Karpas-422 (cell line): ENCODE measurements at regions not wholly inside any gene's neighbourhood (a gene's known extent, or its start where the extent isn't known, plus 50 kb on each side); places are given as distances from the start of the nearest gene placed in this dataset.

Source experiments
- DNase-seq: peaks from one replicate; pipeline ENCODE4 v3.0.0-alpha.2; 2015
- H2AFZ ChIP-seq: fragments of 200-600 bp; sonication (generic); 2 replicates; pipeline ENCODE4 v1.6.1; 2014; ENCODE audit warnings: antibody characterized with exemption, low read length, mixed read lengths
- H3K27ac ChIP-seq: fragments of 200-600 bp; sonication (generic); 2 replicates; pipeline ENCODE4 v1.5.1; 2014; ENCODE audit warnings: mild to moderate bottlenecking, low read length, moderate library complexity
- H3K27me3 ChIP-seq: fragments of 200-600 bp; sonication (generic); 2 replicates; pipeline ENCODE4 v1.6.1; 2014; ENCODE audit warnings: low read length, mixed read lengths
- H3K36me3 ChIP-seq: fragments of 200-600 bp; sonication (generic); 2 replicates; pipeline ENCODE4 v1.6.1; 2014; ENCODE audit warnings: low read length, mixed read lengths; ENCODE audit not compliant: insufficient read depth
- H3K4me1 ChIP-seq: fragments of 200-600 bp; sonication (generic); 2 replicates; pipeline ENCODE4 v1.6.1; 2014; ENCODE audit warnings: mild to moderate bottlenecking, low read length, mixed read lengths
- H3K4me2 ChIP-seq: fragments of 200-600 bp; sonication (generic); 2 replicates; pipeline ENCODE4 v1.6.1; 2014; ENCODE audit warnings: low read length, low read depth, mild to moderate bottlenecking; ENCODE audit not compliant: poor library complexity, severe bottlenecking
- H3K4me3 ChIP-seq: fragments of 200-600 bp; sonication (generic); 2 replicates; pipeline ENCODE4 v1.5.1; 2014; ENCODE audit warnings: mild to moderate bottlenecking, antibody characterized with exemption, low read length, mixed read lengths
- H3K79me2 ChIP-seq: fragments of 200-600 bp; sonication (generic); 2 replicates; pipeline ENCODE4 v1.6.1; 2014; ENCODE audit warnings: mild to moderate bottlenecking, low read length, mixed read lengths
- H3K9ac ChIP-seq: fragments of 200-600 bp; sonication (generic); 2 replicates; pipeline ENCODE4 v1.6.0; 2014; ENCODE audit warnings: low read length
- H3K9me2 ChIP-seq: fragments of 200-600 bp; sonication (generic), shearing (Covaris generic); replicated peaks from 2 replicates; pipeline ENCODE4 v1.6.0; 2014; ENCODE audit warnings: mild to moderate bottlenecking, low read length, moderate library complexity; ENCODE audit not compliant: insufficient read depth
- H3K9me3 ChIP-seq: fragments of 300-700, 200-600 bp; sonication (generic); 2 replicates; pipeline ENCODE4 v1.6.1; 2014; ENCODE audit warnings: low read length, mixed read lengths
- H4K20me1 ChIP-seq: fragments of 200-600 bp; sonication (generic); 2 replicates; pipeline ENCODE4 v1.6.1; 2014; ENCODE audit warnings: mild to moderate bottlenecking, antibody characterized with exemption, low read length, low read depth; ENCODE audit not compliant: insufficient read depth

GRCh38 chr1:90386899-90387720, 330.0 kb downstream of the BARHL2 start:
- H2AFZ ChIP-seq: no peak overlapping the region
- no peaks in the 10 kb centered on the region for H3K36me3 ChIP-seq
- no peak overlapping the region for H3K9ac ChIP-seq
- H3K79me2 ChIP-seq: no peaks in the 10 kb centered on the region
- no peaks in the 10 kb centered on the region for H3K9me3 ChIP-seq
- no peaks in the 10 kb centered on the region for H3K4me1 ChIP-seq
- no peak overlapping the region for H3K4me3 ChIP-seq
- H3K9me2 ChIP-seq: no peaks in the 10 kb centered on the region
- H3K27me3 ChIP-seq: no peaks in the 10 kb centered on the region
- no peak overlapping the region for H3K27ac ChIP-seq
- DNase-seq: no peak
- H4K20me1 ChIP-seq: no peaks in the 10 kb centered on the region
- H3K4me2 ChIP-seq: no peak overlapping the region

- DNase-seq: no peak
- Histone ChIP-seq H2AFZ (no peak overlapping the region), H3K4me3 (no peak overlapping the region), H3K9ac (no peak overlapping the region), H3K4me2 (no peak overlapping the region), H3K79me2 (no peaks in the 10 kb centered on the region), H4K20me1 (no peaks in the 10 kb centered on the region), H3K27me3 (no peaks in the 10 kb centered on the region), H3K9me2 (no peaks in the 10 kb centered on the region), H3K9me3 (no peaks in the 10 kb centered on the region), H3K27ac (no peak overlapping the region), H3K4me1 (no peaks in the 10 kb centered on the region), H3K36me3 (no peaks in the 10 kb centered on the region)
Measured at GRCh38 chr1:90384193-90384592, 332.9 kb downstream of the BARHL2 start.

GRCh38 chr1:90382161-90382560, 334.9 kb downstream of the BARHL2 start:
- no peaks in the 10 kb centered on the region for H3K9me3 ChIP-seq

GRCh38 chr1:90381598-90381997, 335.5 kb downstream of the BARHL2 start:
- H3K36me3 ChIP-seq: no peaks in the 10 kb centered on the region
- no peak overlapping the region for H3K27ac ChIP-seq
- H3K9me2 ChIP-seq: no peaks in the 10 kb centered on the region
- no peaks in the 10 kb centered on the region for H3K4me1 ChIP-seq
- no peak for DNase-seq
- no peaks in the 10 kb centered on the region for H3K79me2 ChIP-seq
- H3K4me2 ChIP-seq: no peak overlapping the region
- no peak overlapping the region for H2AFZ ChIP-seq
- no peaks in the 10 kb centered on the region for H4K20me1 ChIP-seq
- no peaks in the 10 kb centered on the region for H3K27me3 ChIP-seq
- H3K9me3 ChIP-seq: no peaks in the 10 kb centered on the region
- no peak overlapping the region for H3K9ac ChIP-seq
- no peak overlapping the region for H3K4me3 ChIP-seq

More at GRCh38 chr1:90382161-90382560, 334.9 kb downstream of the BARHL2 start:
- no peak overlapping the region for H3K4me2 ChIP-seq
- no peaks in the 10 kb centered on the region for H4K20me1 ChIP-seq
- H3K4me1 ChIP-seq: no peaks in the 10 kb centered on the region
- DNase-seq: no peak
- no peak overlapping the region for H3K9ac ChIP-seq
- no peaks in the 10 kb centered on the region for H3K9me2 ChIP-seq
- H3K36me3 ChIP-seq: no peaks in the 10 kb centered on the region
- H3K27ac ChIP-seq: no peak overlapping the region
- no peaks in the 10 kb centered on the region for H3K79me2 ChIP-seq
- no peak overlapping the region for H3K4me3 ChIP-seq
- no peak overlapping the region for H2AFZ ChIP-seq
- no peaks in the 10 kb centered on the region for H3K27me3 ChIP-seq

- no peak for DNase-seq
- no peaks in the 10 kb centered on the region for H3K36me3 ChIP-seq
- H3K79me2 ChIP-seq: no peaks in the 10 kb centered on the region
- H3K4me2 ChIP-seq: no peak overlapping the region
- H3K9me3 ChIP-seq: no peaks in the 10 kb centered on the region
- H4K20me1 ChIP-seq: no peaks in the 10 kb centered on the region; the same call in 1 of the 2 replicates
- no peak overlapping the region for H3K9ac ChIP-seq
- no peaks in the 10 kb centered on the region for H3K27me3 ChIP-seq
- H2AFZ ChIP-seq: no peak overlapping the region
- no peaks in the 10 kb centered on the region for H3K9me2 ChIP-seq
- H3K27ac ChIP-seq: no peak overlapping the region
- no peaks in the 10 kb centered on the region for H3K4me1 ChIP-seq
- H3K4me3 ChIP-seq: no peak overlapping the region
Measured at GRCh38 chr1:90371448-90371813, 345.7 kb downstream of the BARHL2 start.

GRCh38 chr1:90370686-90371447, 346.2 kb downstream of the BARHL2 start:
- Histone ChIP-seq H2AFZ (no peak overlapping the region), H3K9me3 (no peaks in the 10 kb centered on the region), H3K79me2 (no peaks in the 10 kb centered on the region), H3K9ac (no peak overlapping the region), H3K9me2 (no peaks in the 10 kb centered on the region), H3K36me3 (no peaks in the 10 kb centered on the region), H3K27me3 (no peaks in the 10 kb centered on the region), H3K4me1 (no peaks in the 10 kb centered on the region), H3K27ac (no peak overlapping the region), H4K20me1 (no peaks in the 10 kb centered on the region; the same call in 1 of the 2 replicates), H3K4me2 (no peak overlapping the region), H3K4me3 (no peak overlapping the region)
- DNase-seq: no peak

GRCh38 chr1:90362163-90362562, 354.9 kb downstream of the BARHL2 start:
- Histone ChIP-seq H4K20me1 (no peaks in the 10 kb centered on the region), H2AFZ (no peak overlapping the region), H3K4me3 (no peak overlapping the region), H3K9ac (no peak overlapping the region), H3K27me3 (no peaks in the 10 kb centered on the region), H3K4me1 (no peaks in the 10 kb centered on the region), H3K9me2 (no peaks in the 10 kb centered on the region), H3K36me3 (no peaks in the 10 kb centered on the region), H3K4me2 (no peak overlapping the region), H3K9me3 (no peaks in the 10 kb centered on the region), H3K79me2 (no peaks in the 10 kb centered on the region), H3K27ac (no peak overlapping the region)
- no peak for DNase-seq

GRCh38 chr1:90361026-90361425, 356.1 kb downstream of the BARHL2 start:
- Histone ChIP-seq H3K79me2 (no peaks in the 10 kb centered on the region), H3K4me3 (no peak overlapping the region), H3K27me3 (no peaks in the 10 kb centered on the region), H3K4me2 (no peak overlapping the region), H3K4me1 (no peaks in the 10 kb centered on the region; the same call in 1 of the 2 replicates), H3K9ac (no peak overlapping the region), H2AFZ (no peak overlapping the region), H3K36me3 (no peaks in the 10 kb centered on the region), H3K9me2 (no peaks in the 10 kb centered on the region), H3K27ac (no peak overlapping the region), H4K20me1 (no peaks in the 10 kb centered on the region), H3K9me3 (no peaks in the 10 kb centered on the region)
- no peak for DNase-seq
